GM18909 (cell line): ENCODE measurements at regions not wholly inside any gene's neighbourhood (a gene's known extent, or its start where the extent isn't known, plus 50 kb on each side); places are given as distances from the start of the nearest gene placed in this dataset.

Experiments
- ATAC-seq: cut with Tn5 transposase; IDR thresholded peaks from one replicate; pipeline ENCODE4 v1.9.1; 2021; ENCODE audit warnings: mild to moderate bottlenecking; ENCODE audit not compliant: unreplicated experiment, poor library complexity

DNA sequence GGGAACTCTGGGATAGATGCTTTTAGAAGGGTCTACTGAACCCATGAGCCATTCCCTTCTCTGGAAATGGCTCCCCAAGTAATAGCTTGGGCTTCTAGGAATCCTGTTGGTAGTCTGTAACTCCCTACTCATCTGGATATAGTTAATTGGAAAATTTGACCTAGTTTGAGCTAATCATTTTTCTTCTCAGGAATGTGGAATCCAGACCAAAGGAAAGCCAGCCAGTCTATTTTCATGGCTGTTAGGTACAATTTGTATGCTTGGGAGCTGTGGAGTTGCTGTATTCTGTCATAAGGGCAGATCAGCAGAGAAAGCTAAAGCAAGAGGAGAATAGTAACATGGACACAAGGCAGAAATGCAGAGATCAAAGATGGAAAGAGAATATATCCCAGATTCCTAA is 71.6 kb upstream of the C1GALT1 start:
- no peak for ATAC-seq

DNA sequence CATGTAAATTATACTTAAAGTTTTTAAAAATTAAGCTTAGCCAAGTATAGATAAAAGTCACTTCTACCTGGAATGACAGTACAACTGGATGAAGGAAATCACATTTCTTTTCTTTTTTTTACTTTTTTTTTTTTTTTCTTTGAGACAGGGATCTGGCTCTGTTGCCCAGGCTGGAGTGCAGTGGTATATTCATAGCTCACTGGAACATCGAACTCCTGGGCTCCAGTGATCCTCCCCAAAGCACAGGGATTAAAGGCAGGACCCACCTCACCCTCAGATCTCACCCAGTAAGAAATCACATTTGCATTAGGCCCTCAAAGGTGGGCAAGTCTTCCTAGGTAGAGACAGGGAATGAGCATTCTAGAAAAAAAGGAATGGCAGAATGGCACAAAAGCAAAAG is 69.5 kb upstream of the C1GALT1 start:
- no peak for ATAC-seq

DNA sequence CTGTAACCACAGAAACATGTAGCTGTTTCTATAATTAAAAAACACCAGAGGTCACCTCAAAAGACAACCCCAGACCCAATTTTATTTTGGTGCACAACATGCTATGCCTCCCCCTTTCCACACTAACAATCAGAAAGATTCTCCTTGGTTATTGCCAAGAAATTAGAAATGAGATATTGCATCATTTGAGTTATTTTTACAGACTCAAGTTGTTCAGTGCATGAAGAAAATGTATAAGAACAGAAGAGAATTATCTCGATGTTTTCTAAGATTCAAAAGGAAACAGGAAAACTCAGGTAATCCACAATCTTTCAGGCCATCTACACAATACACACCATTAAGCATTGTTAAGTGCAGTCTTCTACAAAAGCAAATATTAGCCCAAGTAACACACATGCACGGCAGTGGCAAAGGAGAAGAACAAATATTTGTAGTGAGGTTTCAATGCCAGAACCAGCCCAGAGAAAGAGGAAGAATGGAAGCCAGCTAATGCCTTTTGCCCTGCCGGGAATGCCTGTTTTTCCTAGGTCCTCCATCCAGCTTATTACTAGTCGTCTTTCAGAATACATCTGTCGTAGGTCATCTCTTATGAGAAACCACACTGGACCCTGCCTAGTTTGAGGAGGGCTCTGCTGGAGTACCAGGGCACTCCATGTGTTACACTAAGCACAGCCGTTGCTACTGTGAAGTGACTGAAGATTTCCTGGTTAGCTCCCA is 67.6 kb upstream of the C1GALT1 start:
- no peak for ATAC-seq

DNA sequence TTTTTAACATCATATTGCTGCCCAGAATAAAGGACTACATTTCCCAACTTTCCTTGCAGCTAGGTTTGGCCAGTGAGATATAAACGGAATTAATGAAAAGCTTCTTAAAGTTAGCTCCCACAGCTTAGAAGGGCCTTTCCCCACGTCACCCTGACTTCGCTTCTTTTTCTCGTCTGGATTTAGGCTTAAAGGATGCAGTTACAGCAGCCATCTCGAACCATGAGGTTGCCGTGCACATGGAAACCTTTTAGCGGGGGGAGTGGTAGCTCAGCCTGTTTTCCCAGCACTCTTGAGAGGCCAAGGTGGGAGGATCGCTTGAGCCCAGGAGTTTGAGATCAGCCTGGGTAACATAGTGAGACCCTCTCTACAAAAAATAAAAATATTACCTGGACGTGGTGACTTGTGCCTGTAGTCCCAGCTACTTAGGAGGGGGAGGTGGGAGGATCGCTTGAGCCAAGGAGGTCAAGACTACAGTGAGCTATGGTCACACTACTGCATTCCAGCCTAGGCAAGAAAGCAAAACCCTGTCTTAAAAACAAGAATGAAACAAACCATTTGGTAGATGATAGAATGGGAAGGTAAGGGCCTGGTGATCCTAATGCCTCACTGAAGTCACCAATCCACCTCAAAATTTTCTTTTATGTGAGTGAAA is 64.3 kb upstream of the C1GALT1 start:
- no peak for ATAC-seq

DNA sequence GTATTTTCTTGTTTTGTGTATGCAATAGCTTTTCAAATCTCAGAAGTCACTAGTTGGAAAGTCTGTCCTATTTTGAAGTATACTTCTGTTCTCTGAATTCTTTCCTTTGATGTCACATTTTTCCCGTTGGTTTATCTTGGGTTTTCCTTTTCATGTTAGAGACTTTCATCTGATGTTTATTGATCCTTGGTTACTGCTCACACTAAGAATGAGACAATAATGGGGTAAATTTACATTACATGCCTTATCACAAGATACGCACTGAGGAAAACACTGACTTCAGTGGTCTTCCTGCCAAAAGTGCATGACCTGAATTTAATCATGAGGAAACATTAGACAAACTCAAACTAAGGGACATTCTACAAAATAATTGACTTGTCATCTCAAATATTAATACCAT is 63.5 kb upstream of the C1GALT1 start:
- no peak for ATAC-seq

DNA sequence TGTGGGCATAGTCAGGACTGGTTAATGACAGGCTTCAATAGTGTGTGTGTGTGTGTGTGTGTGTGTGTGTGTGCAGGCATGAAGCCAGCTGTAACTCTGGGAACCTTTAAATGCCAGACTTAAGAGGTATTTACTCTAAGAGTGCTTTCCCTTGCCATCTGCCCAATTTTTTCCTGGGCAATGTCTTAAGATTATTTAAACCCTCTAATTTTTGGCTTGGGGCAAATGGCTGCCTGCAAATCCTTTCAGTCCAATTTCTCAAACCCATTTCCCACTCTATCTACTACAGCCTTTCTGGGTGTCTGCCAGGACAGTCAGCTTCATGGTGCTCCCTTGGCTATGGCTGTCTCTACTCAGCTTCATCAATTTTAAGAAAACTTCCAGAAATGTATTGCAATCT is 62.6 kb upstream of the C1GALT1 start:
- ATAC-seq = no peak

DNA sequence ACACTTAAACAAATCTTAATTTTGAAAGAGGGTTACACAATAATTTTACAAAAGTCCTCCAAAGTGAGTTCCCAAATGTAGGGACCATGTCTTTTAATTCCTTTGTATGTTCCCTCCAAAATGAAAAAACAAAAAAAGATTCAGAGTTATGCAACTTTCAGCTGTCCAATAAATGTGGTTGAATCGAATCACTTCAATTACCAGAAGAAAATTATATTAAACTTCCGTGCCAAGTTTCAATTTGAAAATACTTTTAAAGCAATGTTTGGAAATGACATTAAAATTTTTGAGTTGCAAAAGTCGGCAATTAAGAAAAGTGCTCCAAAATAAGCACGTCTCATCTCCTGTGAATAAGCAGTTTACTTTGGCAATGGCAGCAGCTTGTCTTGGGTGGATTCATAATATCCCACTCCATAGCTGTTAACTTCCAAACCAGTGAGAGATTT is 60.3 kb upstream of the C1GALT1 start:
- no peak for ATAC-seq

DNA sequence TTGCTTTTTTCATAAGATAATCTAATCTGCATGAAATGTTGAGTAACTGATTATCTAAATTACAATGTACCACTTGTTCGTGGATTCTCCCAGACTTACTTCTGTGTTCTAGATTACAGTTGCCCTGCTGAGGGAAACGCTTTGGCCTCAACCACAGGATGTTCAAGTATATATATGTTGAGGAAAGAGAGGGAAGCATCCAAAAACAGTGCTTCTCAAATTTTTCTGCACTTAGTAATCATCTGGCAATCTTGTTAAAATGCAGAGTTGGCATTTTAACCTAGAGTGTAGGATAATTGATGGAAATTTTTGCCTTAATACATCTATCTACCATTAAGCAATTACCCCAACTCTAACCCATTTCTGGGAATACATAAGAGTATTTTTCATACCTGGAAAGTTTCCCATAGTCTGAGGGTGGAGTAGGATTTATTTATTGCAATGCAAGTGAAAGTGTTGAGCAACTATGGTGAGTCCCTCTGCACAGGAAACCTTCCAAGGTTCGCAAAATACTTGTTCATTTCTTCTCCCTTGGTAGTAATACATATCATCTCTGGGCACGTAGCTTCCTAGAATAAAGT is 59.6 kb upstream of the C1GALT1 start:
- no peak for ATAC-seq

DNA sequence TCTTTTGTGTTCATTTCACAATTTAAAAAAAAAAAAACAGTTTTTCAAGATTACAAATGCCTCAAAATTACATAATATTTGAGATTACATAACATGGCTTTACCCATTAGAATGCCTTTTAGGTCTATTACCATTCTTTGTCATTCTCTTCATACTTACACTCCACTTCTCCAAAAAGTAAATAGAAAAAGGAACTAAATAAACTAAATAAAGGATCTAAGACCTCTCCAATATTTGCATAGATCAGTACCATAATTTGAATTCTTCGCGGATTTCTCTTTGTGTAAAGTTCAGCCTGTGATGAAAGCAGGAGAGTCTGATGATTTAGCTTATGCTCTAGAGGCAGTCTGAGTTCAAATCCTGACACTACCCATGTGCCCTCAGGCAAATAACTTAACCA is 56.4 kb upstream of the C1GALT1 start:
- no peak for ATAC-seq

DNA sequence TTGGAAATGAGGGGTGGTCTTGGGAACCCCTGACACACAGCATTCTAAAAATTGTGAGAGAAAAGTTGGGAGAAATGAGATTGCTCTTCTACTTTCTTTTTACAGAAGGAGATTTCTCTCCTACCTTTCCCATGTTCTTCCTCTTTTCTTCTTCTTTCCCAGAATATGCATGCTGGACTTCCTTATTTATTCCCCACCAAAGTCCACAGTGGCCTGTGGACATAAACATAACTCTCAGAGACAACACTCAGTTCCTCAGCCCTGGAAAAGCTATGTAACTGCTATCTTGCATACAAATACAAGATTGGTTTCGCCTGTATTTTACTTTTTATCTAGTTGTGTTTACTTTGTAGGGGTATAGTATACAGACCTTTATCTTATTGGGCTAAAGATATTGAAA is 54.6 kb upstream of the C1GALT1 start:
- no peak for ATAC-seq

DNA sequence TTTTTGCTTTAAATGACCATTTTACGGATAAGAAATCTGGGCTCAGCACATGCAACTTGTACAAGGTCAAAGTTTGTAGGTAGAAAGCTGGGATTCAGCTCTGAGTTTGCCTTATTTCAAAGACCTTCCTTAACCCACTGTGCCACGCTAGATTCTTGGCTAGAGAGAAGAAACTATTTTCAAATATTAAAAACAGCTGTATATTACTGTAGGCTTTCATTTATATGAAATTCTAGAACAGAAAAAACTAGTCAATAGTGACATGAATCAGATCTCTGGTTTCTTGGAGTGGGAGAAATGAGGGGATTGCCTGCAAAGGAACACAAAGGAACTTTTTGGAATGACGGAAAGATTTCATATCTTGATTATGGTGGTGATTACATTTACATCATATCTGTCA is 53.0 kb upstream of the C1GALT1 start:
- ATAC-seq = no peak

DNA sequence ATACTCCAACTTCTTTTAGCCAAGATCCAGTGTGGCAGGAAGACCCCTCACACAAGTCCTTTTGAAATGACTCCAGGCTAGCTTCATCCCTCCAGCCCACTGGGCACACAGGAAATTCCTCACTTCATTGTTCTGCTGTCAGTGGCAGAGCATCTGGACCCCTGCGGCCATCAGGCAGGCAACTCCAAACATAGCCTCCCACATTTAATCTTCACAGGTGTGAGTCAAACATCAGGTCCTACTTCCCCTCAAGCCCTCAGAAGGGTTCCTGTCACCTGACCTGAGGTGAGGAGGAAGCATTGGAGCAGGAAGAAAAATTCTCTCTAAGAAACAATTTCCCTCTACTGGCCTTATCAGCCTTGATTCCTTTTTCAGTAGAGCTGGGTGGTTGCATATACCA is 51.1 kb upstream of the C1GALT1 start:
- ATAC-seq = no peak
